HepG2 (cell line): ENCODE measurements at regions not wholly inside any gene's neighbourhood (a gene's known extent, or its start where the extent isn't known, plus 50 kb on each side); places are given as distances from the start of the nearest gene placed in this dataset.

Source experiments
- CBX5 ChIP-seq: sonication (generic); formaldehyde crosslinking; IDR thresholded peaks from 2 replicates; pipeline ENCODE4 v1.4.0; 2020; ENCODE audit warnings: missing genetic modification reagents, borderline replicate concordance
- HDAC6 ChIP-seq: fragments of 200-600 bp; sonication (generic); IDR thresholded peaks from 2 replicates; pipeline ENCODE4 v1.7.0; 2017; ENCODE audit warnings: mild to moderate bottlenecking, antibody characterized with exemption, low read length, low read depth
- RAD21 ChIP-seq: fragments of 450-650 bp; formaldehyde crosslinking; IDR thresholded peaks from 2 replicates; pipeline ENCODE4 v1.5.0; 2020; ENCODE audit warnings: mild to moderate bottlenecking
- TCF7L2 ChIP-seq: IDR thresholded peaks from 2 replicates; pipeline ENCODE4 v1.6.1; 2011; ENCODE audit warnings: mild to moderate bottlenecking, low read depth, low read length, moderate library complexity
- TEF ChIP-seq: sonication (generic); formaldehyde crosslinking; IDR thresholded peaks from 2 replicates; pipeline ENCODE4 v1.5.0; 2020; ENCODE audit warnings: missing genetic modification reagents
- TRAFD1 ChIP-seq: sonication (generic); formaldehyde crosslinking; IDR thresholded peaks from 2 replicates; pipeline ENCODE4 v1.5.1; 2020; ENCODE audit warnings: missing genetic modification reagents, mild to moderate bottlenecking, borderline replicate concordance
- ZFP36 ChIP-seq: fragments of 150-350 bp; IDR thresholded peaks from 2 replicates; pipeline ENCODE4 v1.6.1; 2018; ENCODE audit warnings: borderline replicate concordance, low read length, low read depth; ENCODE audit not compliant: partially characterized antibody
- ZNF431 ChIP-seq: sonication (generic); formaldehyde crosslinking; IDR thresholded peaks from 2 replicates; pipeline ENCODE4 v1.9.0; 2022; ENCODE audit warnings: missing genetic modification reagents, low read depth, mild to moderate bottlenecking, borderline replicate concordance
- ZNF639 ChIP-seq: conservative IDR thresholded peaks from 2 replicates; pipeline ENCODE4 v1.6.1; 2018; ENCODE audit warnings: missing genetic modification reagents
- ZNF782 ChIP-seq: sonication (generic); formaldehyde crosslinking; IDR thresholded peaks from 2 replicates; pipeline ENCODE4 v1.4.0; 2020; ENCODE audit warnings: missing genetic modification reagents, mild to moderate bottlenecking, borderline replicate concordance

GRCh38 chr10:106043863-106044262 lies 1120.6 kb downstream of the SORCS1 start:
- TF ChIP-seq RAD21 (CRISPR knock-in tag) (no peak), TRAFD1 (CRISPR knock-in tag) (no peak), CBX5 (CRISPR knock-in tag) (no peak), ZNF431 (CRISPR knock-in tag) (no peak), TEF (CRISPR knock-in tag) (no peak), HDAC6 (no peak), ZFP36 (no peak), TCF7L2 (no peak), ZNF639 (CRISPR knock-in tag) (no peak), ZNF782 (no peak)
